ENCODE measurements at regions not wholly inside any gene's neighbourhood (a gene's known extent, or its start where the extent isn't known, plus 50 kb on each side); places are given as distances from the start of the nearest gene placed in this dataset.

DNA sequence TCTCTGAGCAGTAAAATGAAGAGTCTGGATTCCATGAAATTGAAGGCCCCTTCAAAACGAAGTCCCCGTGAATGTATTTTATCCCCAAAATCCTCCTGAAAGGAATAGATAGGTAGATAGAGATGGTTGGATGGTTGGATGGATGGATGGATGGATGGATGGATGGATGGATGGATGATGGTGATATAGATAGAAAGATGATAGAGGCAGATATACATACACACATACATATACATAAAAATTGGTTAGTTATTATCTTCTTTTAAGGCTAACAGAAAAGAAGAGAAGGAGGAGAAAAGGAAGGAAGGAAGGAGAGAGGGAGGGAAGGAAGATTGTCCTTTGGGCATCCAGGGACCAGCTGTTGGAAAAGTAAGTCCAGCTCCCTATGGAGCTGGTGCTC, 63.1 kb downstream of the SYF2 start:
- H4K20me1 ChIP-seq (ENCODE audit: control insufficient read depth, extremely low read depth, insufficient read depth, low read length), result no peaks in the 10 kb centered on the region
- DNase-seq (ENCODE audit: low read depth in 2 of 2), result no peak
- H3K4me2 ChIP-seq (ENCODE audit: extremely low read depth, insufficient read depth, low read length), result no peak overlapping the region
- no peaks in the 10 kb centered on the region for H3K79me2 ChIP-seq (ENCODE audit: control insufficient read depth, insufficient read depth, low read length)
- no peak overlapping the region for H3K4me3 ChIP-seq (replicated peaks in 1 of 4; ENCODE audit: control extremely low read depth in 1 of 4, insufficient read depth in 1 of 4, low read depth in 3 of 4, low read length in 4 of 4)
- TF ChIP-seq EZH2 (IDR thresholded peaks at IDR 0.05; ENCODE audit: low read length, missing control alignments), result no peak
- TF ChIP-seq, protein P1, sequence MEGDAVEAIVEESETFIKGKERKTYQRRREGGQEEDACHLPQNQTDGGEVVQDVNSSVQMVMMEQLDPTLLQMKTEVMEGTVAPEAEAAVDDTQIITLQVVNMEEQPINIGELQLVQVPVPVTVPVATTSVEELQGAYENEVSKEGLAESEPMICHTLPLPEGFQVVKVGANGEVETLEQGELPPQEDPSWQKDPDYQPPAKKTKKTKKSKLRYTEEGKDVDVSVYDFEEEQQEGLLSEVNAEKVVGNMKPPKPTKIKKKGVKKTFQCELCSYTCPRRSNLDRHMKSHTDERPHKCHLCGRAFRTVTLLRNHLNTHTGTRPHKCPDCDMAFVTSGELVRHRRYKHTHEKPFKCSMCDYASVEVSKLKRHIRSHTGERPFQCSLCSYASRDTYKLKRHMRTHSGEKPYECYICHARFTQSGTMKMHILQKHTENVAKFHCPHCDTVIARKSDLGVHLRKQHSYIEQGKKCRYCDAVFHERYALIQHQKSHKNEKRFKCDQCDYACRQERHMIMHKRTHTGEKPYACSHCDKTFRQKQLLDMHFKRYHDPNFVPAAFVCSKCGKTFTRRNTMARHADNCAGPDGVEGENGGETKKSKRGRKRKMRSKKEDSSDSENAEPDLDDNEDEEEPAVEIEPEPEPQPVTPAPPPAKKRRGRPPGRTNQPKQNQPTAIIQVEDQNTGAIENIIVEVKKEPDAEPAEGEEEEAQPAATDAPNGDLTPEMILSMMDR (conservative IDR thresholded peaks at IDR 0.05 in 1 of 2, IDR thresholded peaks at IDR 0.05 in 1 of 2; ENCODE audit: low read depth in 1 of 2, low read length in 2 of 2), result no peak
- no peaks in the 10 kb centered on the region for H3K27me3 ChIP-seq (ENCODE audit: control insufficient read depth, insufficient read depth, low read length)
- no peak overlapping the region for H3K9ac ChIP-seq (ENCODE audit: insufficient read depth, low read length)
- no peaks in the 10 kb centered on the region for H3K36me3 ChIP-seq (ENCODE audit: control insufficient read depth, insufficient read depth, low read length)
- H3K9me3 ChIP-seq (ENCODE audit: control insufficient read depth, insufficient read depth, low read depth, low read length), result no peaks in the 10 kb centered on the region
- no peak overlapping the region for H2AFZ ChIP-seq (ENCODE audit: low read length)
- no peak overlapping the region for H3K27ac ChIP-seq (ENCODE audit: insufficient read depth, low read length)
- no peaks in the 10 kb centered on the region for H3K4me1 ChIP-seq (ENCODE audit: control insufficient read depth, extremely low read depth, insufficient read depth, low read length)

DNA sequence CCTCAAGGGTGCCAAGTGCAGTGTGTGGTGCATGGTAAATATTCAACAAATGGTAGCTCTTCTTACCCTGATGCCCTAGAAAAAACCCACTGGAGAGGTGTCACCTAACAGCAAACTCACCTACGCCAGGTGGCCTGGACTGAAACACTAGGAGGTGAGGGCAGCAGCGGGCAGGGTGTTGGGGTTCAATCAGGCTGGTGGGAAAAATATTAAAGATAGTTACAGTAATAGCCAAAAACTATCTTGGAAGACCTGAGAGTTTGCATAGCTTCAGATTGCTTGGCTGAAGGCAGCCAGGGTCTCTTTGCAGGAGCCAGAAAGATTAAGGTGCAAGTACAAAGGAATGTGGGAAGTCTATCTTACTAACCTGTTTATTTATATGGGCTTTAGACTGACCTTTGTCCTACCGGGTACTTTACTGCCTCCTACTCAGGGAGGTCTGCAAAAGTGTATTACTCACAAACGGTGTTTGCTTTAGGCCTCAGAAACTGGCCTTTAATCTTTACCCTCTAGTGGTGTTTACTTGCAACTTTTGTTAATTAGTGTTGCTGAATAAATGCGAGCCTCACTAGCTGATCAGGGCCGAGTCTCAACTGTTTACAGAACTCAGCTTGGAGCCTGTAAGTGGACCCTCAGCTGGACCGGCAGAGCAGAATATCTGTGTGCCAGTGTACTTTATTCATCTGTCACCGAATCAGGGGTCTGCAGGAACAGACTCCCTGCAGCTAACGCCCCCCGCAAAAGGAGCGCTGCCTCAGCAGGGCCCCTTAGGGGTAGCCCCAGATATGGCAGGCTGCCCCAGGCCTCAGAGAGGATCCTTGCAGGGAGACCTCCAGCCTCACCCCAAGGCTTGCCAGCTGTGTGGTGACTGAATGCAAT, 63.9 kb downstream of the SYF2 start:
- H3K9ac ChIP-seq (ENCODE audit: insufficient read depth, low read length), result no peak overlapping the region
- TF ChIP-seq, protein P1 (conservative IDR thresholded peaks at IDR 0.05 in 1 of 2, IDR thresholded peaks at IDR 0.05 in 1 of 2; ENCODE audit: low read depth in 1 of 2, low read length in 2 of 2), result no peak
- no peak for TF ChIP-seq EZH2 (IDR thresholded peaks at IDR 0.05; ENCODE audit: low read length, missing control alignments)
- H3K9me3 ChIP-seq (ENCODE audit: control insufficient read depth, insufficient read depth, low read depth, low read length), result no peaks in the 10 kb centered on the region
- no peaks in the 10 kb centered on the region for H3K4me1 ChIP-seq (ENCODE audit: control insufficient read depth, extremely low read depth, insufficient read depth, low read length)
- H3K27ac ChIP-seq (ENCODE audit: insufficient read depth, low read length), result no peak overlapping the region
- no peak overlapping the region for H3K4me2 ChIP-seq (ENCODE audit: extremely low read depth, insufficient read depth, low read length)
- H3K79me2 ChIP-seq (ENCODE audit: control insufficient read depth, insufficient read depth, low read length), result no peaks in the 10 kb centered on the region
- no peak overlapping the region for H3K4me3 ChIP-seq (replicated peaks in 1 of 4; ENCODE audit: control extremely low read depth in 1 of 4, insufficient read depth in 1 of 4, low read depth in 3 of 4, low read length in 4 of 4)
- no peaks in the 10 kb centered on the region for H3K36me3 ChIP-seq (ENCODE audit: control insufficient read depth, insufficient read depth, low read length)
- H2AFZ ChIP-seq (ENCODE audit: low read length), result no peak overlapping the region
- H4K20me1 ChIP-seq (ENCODE audit: control insufficient read depth, extremely low read depth, insufficient read depth, low read length), result no peaks in the 10 kb centered on the region
- DNase-seq (ENCODE audit: low read depth in 2 of 2), result no peak
- H3K27me3 ChIP-seq (ENCODE audit: control insufficient read depth, insufficient read depth, low read length), result no peaks in the 10 kb centered on the region

DNA sequence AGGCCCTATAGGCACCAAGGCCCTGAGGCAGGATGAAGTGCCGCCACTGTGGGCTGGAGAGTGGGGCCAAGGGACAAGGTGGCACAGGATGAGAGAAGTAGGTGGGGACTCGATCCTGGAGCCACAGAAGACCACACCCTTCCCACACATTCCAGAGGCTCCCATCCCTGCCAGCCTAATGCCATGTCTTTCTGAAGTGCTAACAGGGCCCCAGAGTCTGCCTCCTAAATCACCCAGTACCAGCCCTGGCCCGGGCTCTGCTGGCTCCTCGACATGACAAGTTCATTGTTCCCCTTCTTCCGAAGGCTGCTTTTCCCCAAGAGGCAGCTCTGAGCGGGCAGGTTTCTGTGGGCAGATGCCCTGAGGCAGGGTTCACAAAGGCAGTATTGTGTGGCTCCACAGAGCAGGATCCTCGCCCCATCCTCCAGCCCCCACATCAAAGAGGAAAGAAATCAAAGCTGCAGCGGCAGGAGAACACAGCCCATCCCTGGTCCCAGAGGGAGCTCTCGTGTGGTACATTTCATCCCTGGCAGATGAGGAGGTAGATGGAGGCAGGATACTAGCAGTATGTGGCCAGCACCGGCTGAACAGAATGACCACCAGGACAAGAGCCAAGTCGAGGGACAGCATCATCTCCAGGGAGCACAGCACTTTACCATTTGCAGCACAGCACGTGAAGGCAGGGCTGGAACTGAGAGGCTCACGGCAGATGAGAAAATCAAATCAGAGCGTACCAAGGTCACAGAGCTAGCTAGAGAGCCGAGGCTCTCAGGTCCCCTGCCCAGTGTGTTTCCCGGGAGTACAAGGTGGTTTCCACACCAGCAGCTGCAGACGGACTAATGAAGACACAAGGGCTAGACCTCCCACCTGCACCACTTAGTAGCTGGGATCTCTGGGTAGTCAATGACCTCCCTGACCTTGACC, 64.8 kb downstream of the SYF2 start:
- DNase-seq (ENCODE audit: low read depth in 2 of 2), result no peak
- Histone ChIP-seq H3K27ac (ENCODE audit: insufficient read depth, low read length) (no peak overlapping the region), H3K9me3 (ENCODE audit: control insufficient read depth, insufficient read depth, low read depth, low read length) (no peaks in the 10 kb centered on the region), H3K36me3 (ENCODE audit: control insufficient read depth, insufficient read depth, low read length) (no peaks in the 10 kb centered on the region), H4K20me1 (ENCODE audit: control insufficient read depth, extremely low read depth, insufficient read depth, low read length) (no peaks in the 10 kb centered on the region), H3K4me3 (replicated peaks in 1 of 4; ENCODE audit: control extremely low read depth in 1 of 4, insufficient read depth in 1 of 4, low read depth in 3 of 4, low read length in 4 of 4) (no peak overlapping the region), H2AFZ (ENCODE audit: low read length) (no peak overlapping the region), H3K27me3 (ENCODE audit: control insufficient read depth, insufficient read depth, low read length) (no peaks in the 10 kb centered on the region), H3K4me2 (ENCODE audit: extremely low read depth, insufficient read depth, low read length) (no peak overlapping the region), H3K4me1 (ENCODE audit: control insufficient read depth, extremely low read depth, insufficient read depth, low read length) (no peaks in the 10 kb centered on the region), H3K79me2 (ENCODE audit: control insufficient read depth, insufficient read depth, low read length) (no peaks in the 10 kb centered on the region), H3K9ac (ENCODE audit: insufficient read depth, low read length) (no peak overlapping the region)
- TF ChIP-seq, protein P1 (conservative IDR thresholded peaks at IDR 0.05 in 1 of 2, IDR thresholded peaks at IDR 0.05 in 1 of 2; ENCODE audit: low read depth in 1 of 2, low read length in 2 of 2), result no peak
- TF ChIP-seq EZH2 (IDR thresholded peaks at IDR 0.05; ENCODE audit: low read length, missing control alignments), result no peak
